ENCODE measurements at regions not wholly inside any gene's neighbourhood (a gene's known extent, or its start where the extent isn't known, plus 50 kb on each side); places are given as distances from the start of the nearest gene placed in this dataset.

DNA sequence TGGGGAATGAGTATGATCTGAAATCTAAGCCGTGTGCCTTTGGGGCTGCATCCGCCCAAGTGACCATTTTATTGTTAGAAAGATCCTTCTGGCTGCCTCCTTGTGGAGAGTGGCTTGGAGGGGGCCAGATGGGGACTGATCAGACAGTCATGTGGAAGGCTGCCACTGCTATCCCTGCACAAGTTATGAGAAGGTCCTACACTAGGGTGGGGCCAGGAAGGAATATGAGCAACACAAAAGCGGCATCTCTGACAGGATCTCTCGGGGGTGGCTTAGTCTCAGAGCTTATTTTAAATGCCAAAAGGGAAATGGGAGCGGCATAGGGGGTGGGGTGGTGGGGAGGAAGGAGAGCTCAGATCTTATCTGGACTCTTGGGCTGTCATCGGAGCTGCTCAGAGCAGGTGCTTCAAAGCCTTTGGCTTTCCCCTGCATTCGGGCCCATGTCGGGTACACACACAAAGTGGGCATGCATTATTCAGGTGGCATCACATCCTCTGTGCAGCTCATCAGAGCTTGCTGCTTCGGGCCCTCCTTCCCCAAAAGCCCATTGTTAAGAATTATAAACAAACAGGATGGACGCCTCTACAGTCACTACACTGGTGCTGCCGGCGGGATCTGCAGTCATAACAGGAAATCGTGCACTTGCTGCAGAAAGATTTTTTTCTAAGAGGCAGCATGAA lies 805.4 kb downstream of the VRK1 start:
- H3K9me3 ChIP-seq: no peaks in the 10 kb centered on the region
- intact Hi-C loops (cut with micrococcal nuclease; ENCODE audit: unreplicated experiment): no loop called here
- POLR2A ChIA-PET: interaction anchor here (0.5 kb wide), 1 partner anchor 149 kb away, joined by 4 read pairs; no protein-coding TSS in a partner anchor
- Mint-ChIP-seq H3K27me3 (ENCODE audit: insufficient read depth, unreplicated experiment) (peaks cover 7% of the 10 kb centered on the region), H3K4me1 (ENCODE audit: low read depth, unreplicated experiment) (no peaks in the 10 kb centered on the region), H3K36me3 (ENCODE audit: insufficient read depth, unreplicated experiment) (no peaks in the 10 kb centered on the region), H3K27ac (ENCODE audit: unreplicated experiment) (no peak overlapping the region), H3K4me3 (ENCODE audit: unreplicated experiment) (no peak overlapping the region), H3K9me3 (ENCODE audit: unreplicated experiment) (no peaks in the 10 kb centered on the region)
- DNase-seq: no peak
- CTCF ChIA-PET: no interaction called here
- no TSS peak for BruUV-seq (replicated peaks)
- no peak overlapping the region for H3K4me3 ChIP-seq (ENCODE audit: low read depth, low read length)
- H3K4me1 ChIP-seq: no peaks in the 10 kb centered on the region
- H3K27me3 ChIP-seq (replicated peaks; ENCODE audit: control insufficient read depth, insufficient read depth, low read length): no peaks in the 10 kb centered on the region
- TF ChIP-seq, protein P1, sequence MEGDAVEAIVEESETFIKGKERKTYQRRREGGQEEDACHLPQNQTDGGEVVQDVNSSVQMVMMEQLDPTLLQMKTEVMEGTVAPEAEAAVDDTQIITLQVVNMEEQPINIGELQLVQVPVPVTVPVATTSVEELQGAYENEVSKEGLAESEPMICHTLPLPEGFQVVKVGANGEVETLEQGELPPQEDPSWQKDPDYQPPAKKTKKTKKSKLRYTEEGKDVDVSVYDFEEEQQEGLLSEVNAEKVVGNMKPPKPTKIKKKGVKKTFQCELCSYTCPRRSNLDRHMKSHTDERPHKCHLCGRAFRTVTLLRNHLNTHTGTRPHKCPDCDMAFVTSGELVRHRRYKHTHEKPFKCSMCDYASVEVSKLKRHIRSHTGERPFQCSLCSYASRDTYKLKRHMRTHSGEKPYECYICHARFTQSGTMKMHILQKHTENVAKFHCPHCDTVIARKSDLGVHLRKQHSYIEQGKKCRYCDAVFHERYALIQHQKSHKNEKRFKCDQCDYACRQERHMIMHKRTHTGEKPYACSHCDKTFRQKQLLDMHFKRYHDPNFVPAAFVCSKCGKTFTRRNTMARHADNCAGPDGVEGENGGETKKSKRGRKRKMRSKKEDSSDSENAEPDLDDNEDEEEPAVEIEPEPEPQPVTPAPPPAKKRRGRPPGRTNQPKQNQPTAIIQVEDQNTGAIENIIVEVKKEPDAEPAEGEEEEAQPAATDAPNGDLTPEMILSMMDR (IDR thresholded peaks at IDR 0.05; ENCODE audit: insufficient read depth in 1 of 2, low read depth in 1 of 2, low read length in 1 of 2, severe bottlenecking in 1 of 2, unreplicated experiment in 1 of 2): no peak
- H3K36me3 ChIP-seq (ENCODE audit: control insufficient read depth, insufficient read depth, low read length): no peaks in the 10 kb centered on the region

- TF ChIP-seq, protein P1 (IDR thresholded peaks at IDR 0.05; ENCODE audit: insufficient read depth in 1 of 2, low read depth in 1 of 2, low read length in 1 of 2, severe bottlenecking in 1 of 2, unreplicated experiment in 1 of 2): no peak
- H3K9me3 ChIP-seq: no peaks in the 10 kb centered on the region
- no peaks in the 10 kb centered on the region for H3K4me1 ChIP-seq
- no peak overlapping the region for H3K4me3 Mint-ChIP-seq (ENCODE audit: unreplicated experiment)
- BruUV-seq (replicated peaks): no TSS peak
- no peaks in the 10 kb centered on the region for H3K4me1 Mint-ChIP-seq (ENCODE audit: low read depth, unreplicated experiment)
- H3K4me3 ChIP-seq (ENCODE audit: low read depth, low read length): no peak overlapping the region
- DNase-seq: no peak
- H3K9me3 Mint-ChIP-seq (ENCODE audit: unreplicated experiment): no peaks in the 10 kb centered on the region
- ChIA-PET CTCF (no interaction called here), POLR2A (interaction anchor here (0.5 kb wide), 1 partner anchor 148 kb away, joined by 4 read pairs; no protein-coding TSS in a partner anchor)
- H3K27me3 ChIP-seq (replicated peaks; ENCODE audit: control insufficient read depth, insufficient read depth, low read length): no peaks in the 10 kb centered on the region
- intact Hi-C loops (cut with micrococcal nuclease; ENCODE audit: unreplicated experiment): no loop called here
- no peaks in the 10 kb centered on the region for H3K36me3 Mint-ChIP-seq (ENCODE audit: insufficient read depth, unreplicated experiment)
- no peaks in the 10 kb centered on the region for H3K36me3 ChIP-seq (ENCODE audit: control insufficient read depth, insufficient read depth, low read length)
- H3K27me3 Mint-ChIP-seq (ENCODE audit: insufficient read depth, unreplicated experiment): peaks cover 7% of the 10 kb centered on the region
- H3K27ac Mint-ChIP-seq (ENCODE audit: unreplicated experiment): no peak overlapping the region
Measured at GRCh38 chr14:97603201-97603600, 806.0 kb downstream of the VRK1 start.

DNA sequence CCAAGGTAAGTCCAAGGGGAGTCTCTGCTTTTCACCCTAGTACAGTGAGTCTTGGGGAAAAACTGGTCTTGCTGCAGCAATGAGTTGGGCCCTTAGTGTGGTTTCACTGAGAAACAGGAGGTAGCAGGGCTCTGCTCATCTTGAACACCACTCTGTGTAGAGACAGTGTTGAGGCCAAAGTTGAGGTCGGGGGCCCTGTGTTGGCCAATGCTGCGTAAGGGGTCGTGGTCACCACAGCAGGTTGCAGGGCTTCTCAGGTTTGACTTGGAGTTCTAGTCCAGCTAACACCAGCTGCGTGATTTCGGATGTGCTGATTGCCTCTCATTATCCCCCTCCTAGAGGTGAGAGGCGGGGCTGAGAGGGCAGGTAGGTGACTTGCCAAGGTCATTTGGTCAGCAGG lies 807.5 kb downstream of the VRK1 start:
- Mint-ChIP-seq H3K4me3 (ENCODE audit: unreplicated experiment) (no peak overlapping the region), H3K36me3 (ENCODE audit: insufficient read depth, unreplicated experiment) (no peaks in the 10 kb centered on the region), H3K9me3 (ENCODE audit: unreplicated experiment) (no peaks in the 10 kb centered on the region), H3K4me1 (ENCODE audit: low read depth, unreplicated experiment) (no peaks in the 10 kb centered on the region), H3K27ac (ENCODE audit: unreplicated experiment) (no peak overlapping the region), H3K27me3 (ENCODE audit: insufficient read depth, unreplicated experiment) (peaks cover 7% of the 10 kb centered on the region)
- no peak for DNase-seq
- H3K9me3 ChIP-seq: no peaks in the 10 kb centered on the region
- POLR2A ChIA-PET: no interaction called here
- no TSS peak for BruUV-seq (replicated peaks)
- H3K36me3 ChIP-seq (ENCODE audit: control insufficient read depth, insufficient read depth, low read length): no peaks in the 10 kb centered on the region
- no peaks in the 10 kb centered on the region for H3K27me3 ChIP-seq (replicated peaks; ENCODE audit: control insufficient read depth, insufficient read depth, low read length)
- H3K4me1 ChIP-seq: no peaks in the 10 kb centered on the region
- CTCF ChIA-PET: no interaction called here
- intact Hi-C loops (cut with micrococcal nuclease; ENCODE audit: unreplicated experiment): no loop called here
- TF ChIP-seq, protein P1 (IDR thresholded peaks at IDR 0.05; ENCODE audit: insufficient read depth in 1 of 2, low read depth in 1 of 2, low read length in 1 of 2, severe bottlenecking in 1 of 2, unreplicated experiment in 1 of 2): no peak
- H3K4me3 ChIP-seq (ENCODE audit: low read depth, low read length): no peak overlapping the region

Measured in Caco-2 (cell line).